IMR-90 (cell line): ENCODE measurements at regions not wholly inside any gene's neighbourhood (a gene's known extent, or its start where the extent isn't known, plus 50 kb on each side); places are given as distances from the start of the nearest gene placed in this dataset.

Source experiments
- ATAC-seq: fragments of 200-7000 bp; cut with Tn5 transposase; 2 replicates; pipeline ENCODE4 v1.9.1; 2020; ENCODE audit warnings: low read depth, mild to moderate bottlenecking, moderate library complexity
- BruUV-seq: library from RNA; stranded (reverse); fragments of 400-500 nt; replicated peaks from 2 replicates; lab custom pipeline; 2021; lab: Mats Ljungman, UMichigan
- CTCF ChIA-PET: fragments of 300-600 bp; formaldehyde crosslinking; extraction: SDS; loops from one replicate; lab custom pipeline; 2021; ENCODE audit warnings: antibody characterized with exemption; lab: Yijun Ruan, JAX
- POLR2A ChIA-PET: fragments of 300-600 bp; sonication (Branson Sonifier 250); formaldehyde crosslinking; loops from one replicate; lab custom pipeline; 2022; ENCODE audit warnings: antibody characterized with exemption; ENCODE audit not compliant: unreplicated experiment; lab: Charles Lee
- DNase-seq: peaks from one replicate; pipeline ENCODE4 v3.0.0; 2013
- H2AFZ ChIP-seq: replicated peaks from 2 replicates; pipeline ENCODE3; 2013; ENCODE audit warnings: low read length, mild to moderate bottlenecking; ENCODE audit not compliant: poor library complexity
- H2AK5ac ChIP-seq: 2 replicates; pipeline ENCODE4 v1.6.1; 2013; ENCODE audit warnings: low read depth, low read length, inconsistent platforms
- H2AK9ac ChIP-seq: replicated peaks from 2 replicates; pipeline ENCODE3; 2013; ENCODE audit warnings: mild to moderate bottlenecking, low read depth, low read length, moderate library complexity; ENCODE audit not compliant: poor library complexity
- H2BK120ac ChIP-seq: 2 replicates; pipeline ENCODE4 v1.6.1; 2013; ENCODE audit warnings: low read depth, low read length, inconsistent platforms
- H2BK15ac ChIP-seq: 3 replicates; pipeline ENCODE4 v1.6.1; 2013; ENCODE audit warnings: low read depth, low read length, inconsistent platforms
- H2BK20ac ChIP-seq: 2 replicates; pipeline ENCODE4 v1.6.1; 2013; ENCODE audit warnings: low read depth, mild to moderate bottlenecking, inconsistent platforms, low read length, moderate library complexity
- H2BK5ac ChIP-seq: 2 replicates; pipeline ENCODE4 v1.6.1; 2013; ENCODE audit warnings: mild to moderate bottlenecking, low read depth, low read length, inconsistent platforms; ENCODE audit not compliant: poor library complexity, severe bottlenecking
- H3K14ac ChIP-seq: replicated peaks from 2 replicates; pipeline ENCODE4 v1.6.1; 2013; ENCODE audit warnings: low read depth, low read length, inconsistent platforms
- H3K18ac ChIP-seq: 2 replicates; pipeline ENCODE4 v1.6.1; 2013; ENCODE audit warnings: low read depth, low read length, control low read depth
- H3K23ac ChIP-seq: 2 replicates; pipeline ENCODE4 v1.6.1; 2013; ENCODE audit warnings: low read depth, low read length, inconsistent platforms
- H3K27ac ChIP-seq: 2 replicates; pipeline ENCODE4 v1.5.1; 2013; ENCODE audit warnings: mild to moderate bottlenecking, control low read depth, low read length; ENCODE audit not compliant: insufficient read depth
- H3K27me3 ChIP-seq: 2 replicates; pipeline ENCODE4 v1.6.1; 2013; ENCODE audit warnings: low read length; ENCODE audit not compliant: control insufficient read depth, insufficient read depth
- H3K36me3 ChIP-seq: 2 replicates; pipeline ENCODE4 v1.6.1; 2013; ENCODE audit warnings: low read length, mixed read lengths; ENCODE audit not compliant: control insufficient read depth, insufficient read depth
- H3K4ac ChIP-seq: 2 replicates; pipeline ENCODE4 v1.6.1; 2013; ENCODE audit warnings: low read depth, low read length, inconsistent platforms
- H3K4me1 ChIP-seq: 2 replicates; pipeline ENCODE4 v1.6.1; 2013; ENCODE audit warnings: low read length, mixed read lengths; ENCODE audit not compliant: control insufficient read depth, insufficient read depth
- H3K4me2 ChIP-seq: 2 replicates; pipeline ENCODE4 v1.6.1; 2013; ENCODE audit warnings: low read depth, mild to moderate bottlenecking, control low read depth, low read length, moderate library complexity
- H3K4me3 ChIP-seq: 2 replicates; pipeline ENCODE4 v1.5.1; 2013; ENCODE audit warnings: low read depth, mild to moderate bottlenecking, control low read depth, low read length, moderate library complexity; ENCODE audit not compliant: insufficient read depth
- H3K56ac ChIP-seq: 2 replicates; pipeline ENCODE4 v1.6.1; 2013; ENCODE audit warnings: low read length, inconsistent platforms; ENCODE audit not compliant: insufficient read depth; ENCODE audit errors: extremely low read depth
- H3K79me1 ChIP-seq, 2 experiments: 2 replicates each; pipeline ENCODE4 v1.6.1; 2013; ENCODE audit warnings: low read length in 2 of 2, inconsistent platforms in 1 of 2, low read depth in 1 of 2
- H3K9ac ChIP-seq: 2 replicates; pipeline ENCODE4 v1.6.1; 2013; ENCODE audit warnings: low read depth, low read length, control low read depth
- H3K9me1 ChIP-seq: 2 replicates; pipeline ENCODE4 v1.6.1; 2013; ENCODE audit warnings: low read length, inconsistent platforms; ENCODE audit not compliant: insufficient read depth
- H3K9me3 ChIP-seq: 2 replicates; pipeline ENCODE4 v1.6.1; 2013; ENCODE audit warnings: low read length; ENCODE audit not compliant: control insufficient read depth, insufficient read depth
- H4K20me1 ChIP-seq: 2 replicates; pipeline ENCODE4 v1.6.1; 2013; ENCODE audit warnings: low read length, inconsistent platforms; ENCODE audit not compliant: insufficient read depth
- H4K5ac ChIP-seq: 2 replicates; pipeline ENCODE4 v1.6.1; 2013; ENCODE audit warnings: mild to moderate bottlenecking, low read depth, low read length, control low read depth
- H4K8ac ChIP-seq, 2 experiments: 2 replicates each; pipeline ENCODE4 v1.6.1; 2013; ENCODE audit warnings: low read depth in 2 of 2, low read length in 2 of 2, control low read depth in 1 of 2, inconsistent platforms in 1 of 2
- H4K91ac ChIP-seq: 2 replicates; pipeline ENCODE4 v1.6.1; 2013; ENCODE audit warnings: low read depth, low read length, inconsistent platforms; ENCODE audit not compliant: insufficient read depth
- BHLHE40 ChIP-seq: fragments of 150-350 bp; IDR thresholded peaks from 2 replicates; pipeline ENCODE4 v1.6.1; 2016; ENCODE audit warnings: mild to moderate bottlenecking, low read depth, low read length
- CEBPB ChIP-seq: IDR thresholded peaks from 2 replicates; pipeline ENCODE4 v1.6.1; 2012; ENCODE audit warnings: low read depth, low read length, improper control_type of control experiment
- CHD1 ChIP-seq: IDR thresholded peaks from 2 replicates; pipeline ENCODE4 v1.6.1; 2012; ENCODE audit warnings: low read depth, low read length, improper control_type of control experiment
- CTCF ChIP-seq: conservative IDR thresholded peaks from 2 replicates; pipeline ENCODE4 v1.5.1; 2012; ENCODE audit warnings: mild to moderate bottlenecking, low read depth, low read length, improper control_type of control experiment
- FOS ChIP-seq: fragments of 150-350 bp; IDR thresholded peaks from 2 replicates; pipeline ENCODE4 v1.6.1; 2016; ENCODE audit warnings: low read depth, low read length
- MAFK ChIP-seq: IDR thresholded peaks from 2 replicates; pipeline ENCODE4 v1.6.1; 2012; ENCODE audit warnings: low read depth, low read length, improper control_type of control experiment
- MAZ ChIP-seq: IDR thresholded peaks from 2 replicates; pipeline ENCODE4 v1.6.1; 2012; ENCODE audit warnings: low read depth, mild to moderate bottlenecking, low read length, improper control_type of control experiment, moderate library complexity, borderline replicate concordance
- MXI1 ChIP-seq: IDR thresholded peaks from 2 replicates; pipeline ENCODE4 v1.6.1; 2012; ENCODE audit warnings: low read depth, mild to moderate bottlenecking, low read length, moderate library complexity, borderline replicate concordance
- NFE2L2 ChIP-seq: fragments of 150-350 bp; IDR thresholded peaks from 2 replicates; pipeline ENCODE4 v1.6.1; 2016; ENCODE audit warnings: low read depth, mild to moderate bottlenecking, low read length
- POLR2A ChIP-seq: IDR thresholded peaks from 2 replicates; pipeline ENCODE4 v1.6.1; 2012; ENCODE audit warnings: mild to moderate bottlenecking, low read depth, low read length
- RAD21 ChIP-seq: IDR thresholded peaks from 2 replicates; pipeline ENCODE4 v1.6.1; 2012; ENCODE audit warnings: low read length, improper control_type of control experiment
- USF2 ChIP-seq: fragments of 150-350 bp; IDR thresholded peaks from 2 replicates; pipeline ENCODE4 v1.6.1; 2017; ENCODE audit warnings: mild to moderate bottlenecking, antibody characterized with exemption, low read length, low read depth
- WGBS, 2 experiments: methylation state at CpG; one replicate each; pipeline versions ENCODE4 v1.1.5 to v1.1.7; 2013; ENCODE audit warnings: missing lambda C conversion rate in 2 of 2; ENCODE audit not compliant: insufficient read length in 1 of 2; ENCODE audit errors: extremely low coverage in 2 of 2; 5-methylcytosine and 5-hydroxymethylcytosine counted together
- dilution Hi-C: fragments of 300-500 bp; cut with HindIII; formaldehyde crosslinking; loops from one replicate; pipeline ENCODE4 v1.14.3; 2018; ENCODE audit warnings: low sequenced_read_pairs; ENCODE audit not compliant: unreplicated experiment
- in situ Hi-C: fragments of 300-500 bp; cut with MboI; formaldehyde crosslinking; loops from 3 replicates; pipeline ENCODE4 v1.14.3; 2019; ENCODE audit warnings: low sequenced_read_pairs, inconsistent platforms, mixed read lengths
- intact Hi-C: fragments of 100-400 bp; cut with micrococcal nuclease; formaldehyde crosslinking; loops from 2 replicates; pipeline ENCODE4 v1.10.0; 2022
- TF ChIP-seq, protein P1 (sequence below): fragments of 150-350 bp; IDR thresholded peaks from 2 replicates; pipeline ENCODE4 v1.6.1; 2016; ENCODE audit warnings: low read depth, mild to moderate bottlenecking, low read length, moderate library complexity, borderline replicate concordance

GRCh38 chr5:166340039-166340438 is 1951.4 kb upstream of the WWC1 start:
- H3K4me2 ChIP-seq, result no peak overlapping the region
- H2AFZ ChIP-seq, result no peak overlapping the region
- ChIA-PET POLR2A (no interaction called here), CTCF (no interaction called here)
- no peak for TF ChIP-seq MXI1
- no peak for TF ChIP-seq POLR2A
- no peak for TF ChIP-seq CEBPB
- no peak for TF ChIP-seq NFE2L2
- TF ChIP-seq RAD21, result no peak
- TF ChIP-seq BHLHE40, result no peak
- no peak for TF ChIP-seq MAFK
- no peak for TF ChIP-seq CTCF
- no peak for TF ChIP-seq USF2
- TF ChIP-seq FOS, result no peak
- no peak for TF ChIP-seq MAZ
- TF ChIP-seq CHD1, result no peak
- TF ChIP-seq, protein P1, sequence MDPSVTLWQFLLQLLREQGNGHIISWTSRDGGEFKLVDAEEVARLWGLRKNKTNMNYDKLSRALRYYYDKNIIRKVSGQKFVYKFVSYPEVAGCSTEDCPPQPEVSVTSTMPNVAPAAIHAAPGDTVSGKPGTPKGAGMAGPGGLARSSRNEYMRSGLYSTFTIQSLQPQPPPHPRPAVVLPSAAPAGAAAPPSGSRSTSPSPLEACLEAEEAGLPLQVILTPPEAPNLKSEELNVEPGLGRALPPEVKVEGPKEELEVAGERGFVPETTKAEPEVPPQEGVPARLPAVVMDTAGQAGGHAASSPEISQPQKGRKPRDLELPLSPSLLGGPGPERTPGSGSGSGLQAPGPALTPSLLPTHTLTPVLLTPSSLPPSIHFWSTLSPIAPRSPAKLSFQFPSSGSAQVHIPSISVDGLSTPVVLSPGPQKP, result no peak
- ATAC-seq (no peak), DNase-seq (no peak)
- no peak overlapping the region for H2AK9ac ChIP-seq
- H2BK20ac ChIP-seq, result no peak overlapping the region
- H3K27me3 ChIP-seq, result no peaks in the 10 kb centered on the region
- no peak overlapping the region for H3K9ac ChIP-seq
- H4K91ac ChIP-seq, result no peak overlapping the region
- H3K27ac ChIP-seq, result no peak overlapping the region
- no peak overlapping the region for H3K56ac ChIP-seq
- no peak overlapping the region for H2BK15ac ChIP-seq
- no peak overlapping the region for H3K4ac ChIP-seq
- no peak overlapping the region for H2BK5ac ChIP-seq
- no peaks in the 10 kb centered on the region for H3K36me3 ChIP-seq
- no peak overlapping the region for H2AK5ac ChIP-seq
- intact Hi-C loops (no loop called here), dilution Hi-C loops (no loop called here), in situ Hi-C loops (no loop called here)
- H3K23ac ChIP-seq, result no peak overlapping the region
- no peak overlapping the region for H3K18ac ChIP-seq
- H2BK120ac ChIP-seq, result no peak overlapping the region
- H3K4me1 ChIP-seq, result no peaks in the 10 kb centered on the region
- no TSS peak for BruUV-seq
- peaks cover 9% of the 10 kb centered on the region for H3K9me3 ChIP-seq
- H3K79me1 ChIP-seq, result no peaks in the 10 kb centered on the region
- H3K14ac ChIP-seq, result no peak overlapping the region
- no peaks in the 10 kb centered on the region for H4K20me1 ChIP-seq
- no peak overlapping the region for H4K5ac ChIP-seq
- no peak overlapping the region for H3K4me3 ChIP-seq
- no CpG with 5 or more reads among the region's 1 CpG for WGBS, 2 experiments
- no peaks in the 10 kb centered on the region for H3K9me1 ChIP-seq
- H4K8ac ChIP-seq, result no peak overlapping the region
